Keratinocyte (primary cell): ENCODE measurements at regions not wholly inside any gene's neighbourhood (a gene's known extent, or its start where the extent isn't known, plus 50 kb on each side); places are given as distances from the start of the nearest gene placed in this dataset.

Experiments used
- DNase-seq: peaks from one replicate; pipeline ENCODE4 v3.0.0-alpha.2; 2011; ENCODE audit warnings: low read depth, missing footprints, low spot score
- FAIRE-seq: peaks from 2 replicates; lab custom pipeline; 2011; peaks lifted over from hg19 to GRCh38; lab: Jason Lieb, UNC
- H2AFZ ChIP-seq: 2 replicates; pipeline ENCODE4 v1.6.0; 2012; ENCODE audit warnings: low read length, control low read depth, inconsistent platforms; ENCODE audit not compliant: control insufficient read depth
- H3K27ac ChIP-seq: 2 replicates; pipeline ENCODE4 v1.5.1; 2011; ENCODE audit warnings: low read length; ENCODE audit not compliant: control insufficient read depth, insufficient read depth
- H3K27me3 ChIP-seq: 3 replicates; pipeline ENCODE4 v1.6.0; 2011; ENCODE audit warnings: low read length; ENCODE audit not compliant: control insufficient read depth, insufficient read depth; ENCODE audit errors: extremely low read depth
- H3K36me3 ChIP-seq, 2 experiments: 2 replicates in 1 of 2; 3 replicates in 1 of 2; pipeline ENCODE4 v1.5.1; 2011; ENCODE audit warnings: low read length in 2 of 2, mild to moderate bottlenecking in 1 of 2; ENCODE audit not compliant: control insufficient read depth in 2 of 2, insufficient read depth in 2 of 2; ENCODE audit errors: extremely low read depth in 1 of 2
- H3K4me1 ChIP-seq: 3 replicates; pipeline ENCODE4 v1.5.1; 2011; ENCODE audit warnings: low read length; ENCODE audit not compliant: control insufficient read depth, insufficient read depth; ENCODE audit errors: extremely low read depth
- H3K4me2 ChIP-seq: 3 replicates; pipeline ENCODE4 v1.6.0; 2011; ENCODE audit warnings: low read depth, low read length; ENCODE audit not compliant: control insufficient read depth, insufficient read depth; ENCODE audit errors: extremely low read depth
- H3K4me3 ChIP-seq, 3 experiments: fragments of 200-600 bp in 1 of 3; sonication (generic) in 1 of 3; 2 replicates in 2 of 3; 3 replicates in 1 of 3; pipeline ENCODE4 v1.5.1; 2011 to 2016; ENCODE audit warnings: low read length in 3 of 3, mild to moderate bottlenecking in 3 of 3, control low read depth in 2 of 3, inconsistent platforms in 1 of 3, low read depth in 1 of 3, mixed read lengths in 1 of 3, mixed run types in 1 of 3, moderate library complexity in 1 of 3; ENCODE audit not compliant: control insufficient read depth in 2 of 3, insufficient read depth in 2 of 3; ENCODE audit errors: extremely low read depth in 1 of 3
- H3K79me2 ChIP-seq: 2 replicates; pipeline ENCODE4 v1.6.0; 2012; ENCODE audit warnings: low read length; ENCODE audit not compliant: control insufficient read depth, insufficient read depth
- H3K9ac ChIP-seq: 3 replicates; pipeline ENCODE4 v1.6.0; 2011; ENCODE audit warnings: low read length; ENCODE audit not compliant: control insufficient read depth, insufficient read depth; ENCODE audit errors: extremely low read depth
- H3K9me1 ChIP-seq: 3 replicates; pipeline ENCODE4 v1.6.0; 2011; ENCODE audit warnings: low read length; ENCODE audit not compliant: control insufficient read depth, insufficient read depth; ENCODE audit errors: extremely low read depth
- H3K9me3 ChIP-seq: 2 replicates; pipeline ENCODE4 v1.5.1; 2012; ENCODE audit warnings: low read depth, low read length; ENCODE audit not compliant: control insufficient read depth
- H4K20me1 ChIP-seq: 3 replicates; pipeline ENCODE4 v1.6.0; 2011; ENCODE audit warnings: low read length; ENCODE audit not compliant: control insufficient read depth, insufficient read depth; ENCODE audit errors: extremely low read depth
- CTCF ChIP-seq, 3 experiments: IDR thresholded peaks in 1 of 3; conservative IDR thresholded peaks in 1 of 3; optimal IDR thresholded peaks in 1 of 3; 2 replicates in 2 of 3; 3 replicates in 1 of 3; pipeline versions ENCODE3 to v1.5.1; 2011; ENCODE audit warnings: low read length in 3 of 3, mild to moderate bottlenecking in 3 of 3, moderate library complexity in 2 of 3, control low read depth in 1 of 3, inconsistent platforms in 1 of 3; ENCODE audit not compliant: insufficient read depth in 2 of 3; ENCODE audit errors: extremely low read depth in 1 of 3
- EZH2 ChIP-seq: IDR thresholded peaks from one replicate; pipeline ENCODE4 v1.6.1; 2012; ENCODE audit warnings: inconsistent platforms, mild to moderate bottlenecking, low read length, moderate library complexity
- dilution Hi-C: fragments of 300-500 bp; cut with MboI; formaldehyde crosslinking; loops from one replicate; pipeline ENCODE4 v1.7.0; 2020; ENCODE audit warnings: low sequenced_read_pairs; ENCODE audit not compliant: extremely low pct_ligation_motif_present

GRCh38 chr1:82464362-82465001 is 663.7 kb downstream of the ADGRL2 start:
- dilution Hi-C loops = no loop called here
- Histone ChIP-seq H3K9me1 (no peaks in the 10 kb centered on the region), H3K79me2 (no peaks in the 10 kb centered on the region), H3K27ac (no peak overlapping the region), H2AFZ (no peak overlapping the region), H3K9ac (no peak overlapping the region), H3K4me2 (no peak overlapping the region), H3K4me3 (no peak overlapping the region), H4K20me1 (no peaks in the 10 kb centered on the region), H3K27me3 (no peaks in the 10 kb centered on the region), H3K9me3 (no peaks in the 10 kb centered on the region), H3K4me1 (no peaks in the 10 kb centered on the region), H3K36me3 (no peaks in the 10 kb centered on the region)
- DNase-seq (no peak), FAIRE-seq (no peak)
- TF ChIP-seq EZH2 (no peak), CTCF (optimal IDR thresholded peaks at IDR 0.05 in 1 of 3, IDR thresholded peaks at IDR 0.05 in 1 of 3, conservative IDR thresholded peaks at IDR 0.05 in 1 of 3; ENCODE audit: extremely low read depth in 1 of 3, insufficient read depth in 2 of 3, low read length in 3 of 3) (no peak)

- no peak for TF ChIP-seq CTCF (optimal IDR thresholded peaks at IDR 0.05 in 1 of 3, IDR thresholded peaks at IDR 0.05 in 1 of 3, conservative IDR thresholded peaks at IDR 0.05 in 1 of 3; ENCODE audit: extremely low read depth in 1 of 3, insufficient read depth in 2 of 3, low read length in 3 of 3)
- TF ChIP-seq EZH2 = no peak
- Histone ChIP-seq H3K79me2 (no peaks in the 10 kb centered on the region), H3K9me1 (no peaks in the 10 kb centered on the region), H4K20me1 (no peaks in the 10 kb centered on the region), H2AFZ (no peak overlapping the region), H3K4me1 (no peaks in the 10 kb centered on the region), H3K4me3 (no peak overlapping the region), H3K36me3 (no peaks in the 10 kb centered on the region), H3K9ac (no peak overlapping the region), H3K9me3 (no peaks in the 10 kb centered on the region), H3K27me3 (no peaks in the 10 kb centered on the region), H3K27ac (no peak overlapping the region), H3K4me2 (no peak overlapping the region)
- DNase-seq (no peak), FAIRE-seq (no peak)
- dilution Hi-C loops = no loop called here
Observed at GRCh38 chr1:82463951-82464350, 663.2 kb downstream of the ADGRL2 start.
